ENCODE measurements at regions not wholly inside any gene's neighbourhood (a gene's known extent, or its start where the extent isn't known, plus 50 kb on each side); places are given as distances from the start of the nearest gene placed in this dataset.

DNA sequence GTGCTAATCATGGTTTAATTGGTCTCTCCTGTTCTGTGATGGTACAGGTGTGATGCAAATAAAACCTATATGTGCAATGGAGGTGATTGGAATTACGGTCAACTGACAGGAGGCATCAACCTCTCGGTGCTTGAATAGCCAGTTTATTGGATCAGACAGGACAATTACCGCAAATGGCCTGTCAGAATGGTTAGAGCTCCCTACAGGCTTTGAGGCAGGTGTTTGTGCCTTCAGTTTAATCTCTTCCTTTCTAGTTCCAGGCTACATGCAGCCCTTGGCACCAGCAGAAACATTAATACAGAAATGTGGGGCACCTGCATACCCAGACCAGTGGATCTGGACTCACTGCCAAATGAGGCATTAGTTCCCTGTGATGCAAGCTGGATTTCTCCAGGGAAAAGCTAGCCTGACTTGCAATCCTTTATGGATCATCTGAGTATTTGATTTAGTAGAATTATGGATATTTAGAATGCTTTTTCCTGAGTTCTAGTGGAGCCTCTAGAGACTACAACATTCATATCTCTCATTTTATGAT is 128.6 kb downstream of the MAT2B start:
- TF ChIP-seq, protein P1, sequence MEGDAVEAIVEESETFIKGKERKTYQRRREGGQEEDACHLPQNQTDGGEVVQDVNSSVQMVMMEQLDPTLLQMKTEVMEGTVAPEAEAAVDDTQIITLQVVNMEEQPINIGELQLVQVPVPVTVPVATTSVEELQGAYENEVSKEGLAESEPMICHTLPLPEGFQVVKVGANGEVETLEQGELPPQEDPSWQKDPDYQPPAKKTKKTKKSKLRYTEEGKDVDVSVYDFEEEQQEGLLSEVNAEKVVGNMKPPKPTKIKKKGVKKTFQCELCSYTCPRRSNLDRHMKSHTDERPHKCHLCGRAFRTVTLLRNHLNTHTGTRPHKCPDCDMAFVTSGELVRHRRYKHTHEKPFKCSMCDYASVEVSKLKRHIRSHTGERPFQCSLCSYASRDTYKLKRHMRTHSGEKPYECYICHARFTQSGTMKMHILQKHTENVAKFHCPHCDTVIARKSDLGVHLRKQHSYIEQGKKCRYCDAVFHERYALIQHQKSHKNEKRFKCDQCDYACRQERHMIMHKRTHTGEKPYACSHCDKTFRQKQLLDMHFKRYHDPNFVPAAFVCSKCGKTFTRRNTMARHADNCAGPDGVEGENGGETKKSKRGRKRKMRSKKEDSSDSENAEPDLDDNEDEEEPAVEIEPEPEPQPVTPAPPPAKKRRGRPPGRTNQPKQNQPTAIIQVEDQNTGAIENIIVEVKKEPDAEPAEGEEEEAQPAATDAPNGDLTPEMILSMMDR (IDR thresholded peaks at IDR 0.05; ENCODE audit: extremely low read depth, missing control alignments): no peak
- DNase-seq (ENCODE audit: low spot score): no peak

GRCh38 chr5:163635631-163636030 is 130.2 kb downstream of the MAT2B start:
- TF ChIP-seq, protein P1 (IDR thresholded peaks at IDR 0.05; ENCODE audit: extremely low read depth, missing control alignments): no peak
- DNase-seq (ENCODE audit: low spot score): no peak

DNA sequence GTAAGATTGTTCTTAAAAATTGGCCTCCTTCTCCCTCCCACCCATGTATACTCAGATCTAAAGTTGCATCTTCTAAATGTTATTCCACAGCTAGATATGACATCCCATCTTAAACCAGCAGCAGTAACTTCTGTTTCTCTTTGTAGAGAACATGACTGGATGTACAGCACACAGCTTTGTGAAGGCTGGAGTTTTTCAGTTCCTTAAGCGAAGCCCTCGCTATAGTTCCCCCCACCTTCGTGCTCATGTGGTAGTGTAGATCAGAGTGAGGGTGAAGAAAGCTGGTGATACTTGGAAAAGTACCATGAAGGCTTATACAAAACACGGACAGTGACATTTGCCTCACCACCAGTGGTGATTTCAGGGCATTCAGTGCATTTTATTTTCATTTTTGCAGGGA is 137.5 kb downstream of the MAT2B start:
- no peak for DNase-seq (ENCODE audit: low spot score)
- TF ChIP-seq, protein P1 (IDR thresholded peaks at IDR 0.05; ENCODE audit: extremely low read depth, missing control alignments): no peak

GRCh38 chr5:163645421-163646416 is 140.3 kb downstream of the MAT2B start:
- DNase-seq (ENCODE audit: low spot score): no peak
- TF ChIP-seq, protein P1 (IDR thresholded peaks at IDR 0.05; ENCODE audit: extremely low read depth, missing control alignments): no peak

GRCh38 chr5:163649514-163649913 is 144.1 kb downstream of the MAT2B start:
- no peak for DNase-seq (ENCODE audit: low spot score)
- TF ChIP-seq, protein P1 (IDR thresholded peaks at IDR 0.05; ENCODE audit: extremely low read depth, missing control alignments): no peak

DNA sequence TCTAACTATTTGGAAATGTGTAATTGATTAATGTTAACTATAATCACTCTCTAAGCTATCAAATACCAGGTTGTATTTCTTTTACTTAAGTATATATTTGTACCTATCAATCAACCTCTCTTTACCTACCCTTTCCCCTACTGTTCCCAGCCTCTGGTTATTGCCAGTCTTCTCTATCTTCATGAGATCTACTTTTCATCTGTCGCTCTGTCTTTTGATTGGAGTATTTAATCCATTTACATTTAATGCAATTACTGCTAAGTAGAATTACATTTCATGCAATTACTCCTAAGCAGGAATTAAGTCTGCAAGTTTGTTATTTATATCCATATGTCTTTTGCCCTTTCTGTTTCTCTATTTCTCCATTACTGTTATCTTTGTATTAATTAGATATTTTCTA is 148.1 kb downstream of the MAT2B start:
- DNase-seq (ENCODE audit: low spot score): no peak
- TF ChIP-seq, protein P1 (IDR thresholded peaks at IDR 0.05; ENCODE audit: extremely low read depth, missing control alignments): no peak
